ENCODE measurements at regions not wholly inside any gene's neighbourhood (a gene's known extent, or its start where the extent isn't known, plus 50 kb on each side); places are given as distances from the start of the nearest gene placed in this dataset.

GRCh38 chr20:51091406-51092195 lies 68.7 kb upstream of the KCNG1 start:
- no peak for TF ChIP-seq CTCF (IDR thresholded peaks at IDR 0.05; ENCODE audit: poor library complexity)
- no peak for TF ChIP-seq EZH2 (IDR thresholded peaks at IDR 0.05; ENCODE audit: borderline replicate concordance)

All from hepatocyte (in vitro differentiated cells).